ENCODE measurements at regions not wholly inside any gene's neighbourhood (a gene's known extent, or its start where the extent isn't known, plus 50 kb on each side); places are given as distances from the start of the nearest gene placed in this dataset.

DNA sequence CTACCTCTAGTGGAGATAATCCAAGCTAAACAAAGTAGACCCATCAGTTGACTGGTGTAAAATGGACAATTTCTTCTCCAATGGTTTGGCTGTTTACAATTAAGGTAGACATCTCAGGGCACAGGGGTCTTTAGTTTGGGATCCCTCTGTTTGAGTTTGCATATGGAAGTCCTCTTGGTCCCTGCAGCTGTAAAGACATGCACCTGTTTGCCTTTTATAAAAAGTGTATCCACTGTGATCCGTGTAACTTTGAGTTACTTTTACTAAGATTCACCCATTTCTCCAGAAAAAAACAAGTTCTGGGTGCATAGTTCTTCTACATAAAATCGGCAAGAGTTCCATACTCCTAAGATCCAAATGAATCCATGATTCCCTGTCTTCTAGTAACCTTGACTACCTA, 374.7 kb upstream of the ADAMTS16 start:
- no peak for DNase-seq

DNA sequence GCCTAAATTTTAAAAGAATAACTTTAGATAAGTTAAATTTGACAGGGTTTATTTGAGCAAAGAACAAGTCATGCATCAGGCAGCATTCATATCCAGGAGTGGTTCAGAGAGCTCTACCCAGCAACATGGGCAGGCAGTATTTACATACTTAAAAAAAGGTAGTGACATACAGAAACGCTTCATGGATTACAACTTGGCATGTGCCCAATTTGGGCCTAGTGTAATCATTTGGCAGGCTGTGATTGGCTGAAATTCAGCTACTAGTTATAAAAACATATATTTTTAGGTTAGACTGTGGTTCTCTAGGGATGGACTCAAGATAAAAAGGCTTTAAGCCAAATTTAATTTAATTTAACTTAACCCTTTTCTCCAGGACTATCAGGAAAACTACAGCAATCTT, 374.0 kb upstream of the ADAMTS16 start:
- no peak for DNase-seq

DNA sequence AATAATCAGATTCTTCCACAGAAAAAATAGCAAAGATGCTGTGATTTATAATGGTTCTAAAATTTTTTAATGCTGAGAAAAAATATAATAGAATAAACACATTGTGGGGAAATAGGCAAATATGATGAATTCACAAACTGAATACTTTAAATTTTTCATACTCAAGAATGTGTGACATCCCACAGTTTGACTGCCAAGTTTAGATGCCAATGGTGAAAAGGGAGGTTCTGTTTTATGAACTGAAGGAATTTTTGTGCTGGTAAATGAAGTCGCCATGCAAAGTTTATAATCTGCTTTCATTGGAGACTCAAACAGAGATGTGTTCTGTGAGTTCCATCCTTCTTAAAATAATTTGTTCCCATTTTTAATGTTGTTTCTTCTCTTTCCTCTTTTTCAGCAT, 367.5 kb upstream of the ADAMTS16 start:
- no peak for DNase-seq

DNA sequence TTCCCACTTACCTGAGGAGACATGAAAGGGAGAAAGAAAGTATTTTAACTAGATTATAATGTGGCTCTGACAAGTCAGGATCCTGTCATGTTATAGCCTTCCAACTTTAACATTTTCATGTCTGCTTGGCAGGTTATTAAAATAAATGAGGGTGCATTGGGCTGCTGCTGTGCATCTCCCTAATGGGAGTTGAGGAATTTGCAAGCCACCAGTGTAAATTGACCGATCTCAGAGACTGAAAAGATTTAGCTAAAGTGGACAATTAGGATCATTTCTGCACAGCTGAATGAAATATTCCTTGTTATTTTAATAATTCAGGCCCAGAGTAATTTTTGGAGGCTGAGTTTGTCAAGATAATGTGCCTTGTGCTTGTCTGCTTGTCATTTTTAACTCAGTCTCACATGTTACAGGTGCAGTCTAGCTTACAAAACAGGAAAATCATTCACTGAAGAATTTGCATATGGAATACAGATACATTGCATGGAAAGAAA, 366.3 kb upstream of the ADAMTS16 start:
- no peak for DNase-seq

DNA sequence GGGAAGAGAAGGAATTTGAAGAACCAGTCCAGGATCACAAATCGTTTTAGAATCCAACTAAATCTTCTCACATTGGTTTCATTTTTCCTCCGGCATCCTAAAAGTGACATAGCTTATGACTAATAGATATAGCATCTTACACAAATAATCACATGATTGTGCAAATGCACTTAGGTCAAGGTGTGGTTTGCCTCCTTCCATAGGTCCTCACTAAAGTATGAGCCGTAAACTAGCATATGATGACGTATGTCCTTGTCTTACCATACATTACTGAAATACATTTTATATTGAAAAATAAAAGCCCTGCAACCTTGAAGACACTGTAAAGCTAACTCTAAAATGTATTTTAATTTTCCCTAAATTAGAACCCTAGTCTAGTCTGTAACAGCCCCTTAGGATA, 362.7 kb upstream of the ADAMTS16 start:
- DNase-seq, result no peak

DNA sequence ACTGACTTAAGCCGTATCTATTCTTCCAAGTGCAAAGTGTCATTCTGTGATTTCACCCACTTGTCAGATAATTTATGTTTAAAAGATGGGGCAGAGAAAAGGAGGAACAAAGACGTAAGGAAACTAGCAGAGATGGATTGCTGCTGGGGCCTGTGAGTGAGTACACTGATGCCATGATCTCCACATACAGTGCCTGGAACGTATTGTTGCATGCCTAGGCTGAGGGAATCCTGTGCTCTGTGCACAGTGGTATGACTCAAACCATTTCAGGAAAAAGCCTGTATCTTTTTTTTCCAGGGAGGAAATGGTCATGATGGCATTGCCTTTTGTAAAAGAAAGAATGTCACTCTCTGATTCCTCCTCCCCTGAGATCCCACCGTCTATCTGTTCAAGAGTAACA, 359.5 kb upstream of the ADAMTS16 start:
- DNase-seq, result no peak

DNA sequence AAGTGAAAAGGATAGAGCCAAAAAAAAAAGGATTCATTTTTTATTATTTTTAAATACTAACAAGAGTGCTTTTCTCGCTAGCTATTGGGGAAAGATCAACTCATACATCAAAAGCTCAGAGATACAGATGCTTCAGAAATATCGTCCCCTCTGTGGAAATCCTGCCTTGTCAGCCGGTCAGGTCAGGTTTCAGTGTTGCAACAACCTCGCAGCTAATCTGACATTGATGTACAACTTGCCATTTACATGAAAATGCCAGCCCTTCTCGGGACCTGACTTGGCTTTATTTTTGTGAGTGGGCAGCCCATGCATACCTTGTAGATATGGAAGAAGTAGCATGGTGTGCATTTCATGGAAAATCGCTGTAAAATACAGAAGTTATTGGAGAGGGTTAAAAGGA, 358.8 kb upstream of the ADAMTS16 start:
- no peak for DNase-seq

DNA sequence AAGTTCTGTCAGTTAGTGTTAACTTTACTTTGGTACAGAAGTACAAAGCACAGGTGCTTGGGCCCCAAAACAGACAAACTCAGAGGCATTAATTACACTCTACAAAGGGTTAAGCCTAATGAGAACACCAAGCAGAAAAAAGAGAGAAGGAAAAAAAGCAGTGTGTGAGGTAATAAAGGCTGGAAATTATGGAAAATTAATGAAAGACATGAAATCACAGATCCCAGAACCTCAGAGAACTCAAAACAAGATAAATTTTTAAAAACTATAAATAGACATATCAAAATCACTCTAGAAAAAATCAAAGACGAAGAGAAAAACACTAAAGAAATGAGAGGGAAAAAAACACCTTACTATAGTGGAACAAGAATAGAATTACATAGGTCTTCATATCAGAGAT, 354.2 kb upstream of the ADAMTS16 start:
- DNase-seq, result no peak

DNA sequence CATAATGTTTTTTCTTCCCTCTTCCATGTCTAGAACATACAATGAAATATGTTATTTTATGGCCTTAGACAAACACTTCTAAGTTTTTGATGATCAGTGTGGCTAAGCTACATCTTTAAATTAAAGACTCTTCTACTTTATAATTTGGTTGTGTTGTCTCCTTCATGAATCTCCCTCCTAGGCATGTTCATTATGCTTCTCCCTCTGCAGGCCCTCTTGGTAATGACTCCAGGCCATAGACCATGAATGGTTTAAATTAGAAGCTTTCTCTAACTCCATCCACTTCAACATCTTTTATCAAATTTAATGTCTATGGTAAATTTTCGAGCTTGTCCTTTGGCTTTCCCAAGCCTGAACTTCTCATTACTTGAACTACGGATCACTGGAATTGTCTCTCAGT, 342.7 kb upstream of the ADAMTS16 start:
- no peak for DNase-seq

DNA sequence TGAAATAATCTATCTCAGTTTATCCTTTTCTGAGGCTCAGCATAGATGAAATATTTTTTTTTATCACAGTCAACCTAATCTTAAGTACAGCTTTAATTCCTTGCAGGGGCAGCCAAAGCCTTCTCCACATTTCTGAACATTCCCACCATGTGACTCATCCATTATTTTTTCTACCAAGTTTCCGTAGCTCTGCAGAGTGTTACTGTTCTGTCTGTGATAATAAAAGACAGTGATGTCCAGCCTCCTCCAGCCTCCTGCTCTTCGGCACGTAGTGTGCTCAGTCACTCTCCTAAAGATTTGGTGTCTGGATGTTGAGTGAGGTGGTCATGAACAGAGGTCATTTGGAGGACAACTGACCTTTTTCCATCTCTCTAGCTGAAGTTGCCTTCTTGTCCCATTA, 338.1 kb upstream of the ADAMTS16 start:
- no peak for DNase-seq

DNA sequence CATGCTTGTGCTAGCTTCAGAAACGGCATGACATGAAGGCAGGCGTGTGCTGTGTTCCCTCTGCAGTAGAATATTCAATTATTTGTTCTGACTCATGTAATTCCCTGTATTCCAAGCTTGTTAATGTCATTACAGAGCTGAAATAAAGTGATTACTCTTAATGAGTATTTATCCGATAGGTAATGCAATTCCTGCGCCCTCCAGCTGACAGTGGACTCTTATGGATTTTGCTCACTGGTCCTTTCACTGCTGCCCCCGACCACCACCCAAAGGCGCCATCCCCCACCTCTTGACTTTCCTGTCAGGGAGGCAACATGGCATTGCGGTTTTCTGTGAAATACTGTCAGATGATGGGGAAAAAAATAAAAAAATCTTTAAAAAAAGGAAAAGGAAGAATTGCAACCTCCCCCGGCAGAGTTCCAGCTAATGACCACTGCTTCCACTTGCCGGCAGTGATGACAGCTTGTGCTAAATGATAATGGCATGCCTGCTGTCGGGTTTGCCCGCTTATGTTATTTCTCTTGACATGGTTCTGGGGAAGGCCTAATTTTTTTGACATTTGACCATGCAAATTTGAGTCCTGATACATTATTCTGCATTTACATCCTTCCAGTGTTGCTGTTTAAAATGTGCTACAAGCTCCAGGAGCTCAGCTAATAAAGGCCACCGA, 335.3 kb upstream of the ADAMTS16 start:
- DNase-seq, result no peak

DNA sequence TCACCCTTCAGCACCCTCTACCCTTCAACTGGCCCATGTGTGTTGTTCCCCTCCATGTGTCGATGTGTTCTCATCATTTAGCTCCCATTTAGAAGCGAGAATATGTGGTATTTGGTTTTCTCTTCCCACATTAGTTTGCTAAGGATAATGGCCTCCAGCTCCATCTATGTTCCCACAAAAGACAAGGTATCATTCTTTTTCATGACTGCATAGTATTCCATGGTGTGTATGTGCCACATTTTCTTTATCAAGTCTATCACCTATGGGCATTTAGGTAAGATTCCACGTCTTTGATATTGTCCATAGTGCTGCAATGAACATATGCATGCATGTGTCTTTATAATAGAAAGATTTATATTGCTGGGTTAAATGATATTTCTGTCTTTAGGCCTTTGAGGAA, 325.1 kb upstream of the ADAMTS16 start:
- no peak for DNase-seq

DNA sequence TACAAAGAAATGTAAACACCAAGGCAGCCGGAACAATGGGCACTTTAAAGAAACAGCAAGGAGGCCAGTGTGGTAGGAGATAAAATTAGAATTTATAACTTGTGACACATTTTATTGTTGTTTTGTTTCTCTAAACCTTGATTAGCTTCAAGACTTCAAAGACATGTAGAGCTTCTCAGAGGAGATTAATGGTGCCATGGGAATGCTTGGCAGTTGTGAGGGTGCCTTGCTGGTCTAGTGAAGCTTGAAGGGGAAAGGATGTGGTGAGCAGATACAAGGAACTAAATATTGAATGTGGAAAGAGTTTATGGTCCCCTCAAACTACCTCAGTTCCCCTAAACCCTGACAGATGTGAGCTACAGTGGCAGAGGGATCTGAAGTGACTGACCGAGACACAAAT, 322.4 kb upstream of the ADAMTS16 start:
- DNase-seq, result no peak

DNA sequence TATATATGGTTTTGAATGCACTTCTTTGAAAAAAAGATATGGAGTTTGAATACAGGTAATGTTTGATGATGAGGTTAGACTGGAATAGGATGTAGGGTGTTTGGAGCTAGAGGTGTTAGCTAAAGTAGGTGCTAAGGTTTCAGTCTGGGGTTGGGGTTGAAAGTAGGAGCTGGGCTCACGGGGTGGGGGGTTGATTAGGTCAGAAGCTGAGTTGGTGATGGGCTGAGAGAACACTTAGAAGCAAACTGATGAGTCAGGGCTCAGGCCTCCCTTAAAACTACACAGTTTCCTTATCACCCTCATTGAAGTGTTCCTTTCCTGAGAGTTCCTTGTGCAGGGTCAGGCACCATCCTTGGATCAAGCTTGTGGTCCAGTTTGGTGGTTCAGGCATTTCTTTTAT, 308.8 kb upstream of the ADAMTS16 start:
- no peak for DNase-seq

DNA sequence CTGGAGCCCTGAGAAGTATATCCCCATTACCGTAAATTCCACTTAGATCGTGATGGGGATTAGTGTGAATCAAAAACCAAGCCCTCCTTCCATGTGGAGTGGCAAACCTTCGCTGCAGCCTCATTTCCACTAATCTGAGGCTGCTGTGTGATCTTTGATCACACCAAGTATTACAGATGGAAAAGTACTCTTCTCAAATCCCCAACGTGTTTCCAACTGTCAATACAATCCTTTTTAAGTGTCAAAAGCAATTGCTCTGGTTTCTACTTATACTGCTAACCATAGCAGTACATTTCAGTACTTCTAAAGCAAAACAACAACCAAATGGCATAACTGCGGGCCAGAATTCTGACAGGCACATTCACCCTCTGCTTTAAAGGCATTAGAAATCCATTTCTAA, 307.7 kb upstream of the ADAMTS16 start:
- DNase-seq, result no peak

DNA sequence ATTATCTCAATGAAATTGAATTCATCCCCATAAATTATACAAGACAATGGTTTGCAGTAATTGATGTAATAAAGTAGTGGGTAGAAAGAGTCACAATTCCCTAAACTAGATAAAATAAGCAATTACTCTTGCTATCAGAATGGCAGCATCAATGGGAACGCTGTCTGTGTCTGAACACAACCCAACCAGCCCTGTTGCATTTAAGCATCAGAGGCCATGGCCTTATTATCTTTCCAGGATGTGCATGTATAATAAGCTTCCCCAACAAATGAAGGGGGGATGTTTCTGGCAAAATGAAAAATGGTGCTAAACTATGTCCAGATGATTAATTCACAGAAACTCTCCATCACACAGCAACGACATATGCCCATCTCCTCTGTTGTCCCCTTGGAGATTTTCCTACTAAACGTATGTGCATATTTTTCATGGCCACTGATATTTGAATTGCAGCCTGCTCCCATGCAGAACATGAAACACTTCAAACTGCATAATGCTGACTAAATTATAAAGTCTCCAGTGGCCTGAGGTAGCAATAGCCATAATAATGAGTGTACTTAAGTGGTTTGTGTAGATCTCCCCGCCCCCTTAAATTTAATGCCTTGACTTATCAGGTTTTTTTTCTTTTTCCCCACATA, 306.9 kb upstream of the ADAMTS16 start:
- DNase-seq, result no peak

DNA sequence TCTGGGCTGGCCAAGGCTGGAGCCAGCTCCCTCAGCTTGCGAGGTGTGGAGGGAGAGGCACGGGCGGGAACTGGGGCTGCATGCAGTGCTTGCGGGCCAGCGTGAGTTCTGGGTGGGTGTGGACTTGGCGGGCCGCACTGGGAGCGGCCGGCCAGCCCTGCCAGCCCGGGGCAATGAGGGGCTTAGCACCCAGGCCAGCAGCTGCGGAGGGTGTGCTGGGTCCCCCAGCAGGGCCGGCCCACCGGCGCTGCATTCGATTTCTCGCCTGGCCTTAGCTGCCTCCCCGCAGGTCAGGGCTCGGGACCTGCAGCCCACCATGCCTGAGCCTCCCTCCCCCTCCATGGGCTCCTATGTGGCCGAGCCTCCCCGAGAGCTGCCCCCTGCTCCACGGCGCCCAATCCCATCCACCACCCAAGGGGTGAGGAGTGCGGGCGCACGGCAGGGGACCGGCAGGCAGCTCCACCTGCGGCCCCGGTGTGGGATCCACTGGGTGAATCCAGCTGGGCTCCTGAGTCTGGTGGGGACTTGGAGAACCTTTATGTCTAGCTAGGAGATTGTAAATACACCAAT, 302.6 kb upstream of the ADAMTS16 start:
- no peak for DNase-seq

DNA sequence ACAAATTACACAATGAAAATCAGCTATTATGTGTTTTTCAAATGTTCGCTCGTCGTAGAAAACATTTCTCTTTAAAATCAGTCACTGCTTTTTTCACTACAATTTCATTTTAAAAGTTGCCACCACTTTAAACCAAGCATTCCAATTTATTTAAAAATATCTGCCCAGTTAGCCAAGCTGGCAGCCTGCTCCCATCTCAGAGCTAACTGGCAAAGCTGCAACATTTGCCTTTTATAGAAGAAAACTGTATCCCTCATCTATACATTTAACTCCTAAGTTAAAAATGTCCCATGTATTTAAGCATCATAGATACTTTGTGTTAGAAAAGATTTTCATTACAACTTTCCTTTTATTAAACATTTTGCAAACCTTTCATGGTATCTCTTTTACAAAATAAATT, 294.9 kb upstream of the ADAMTS16 start:
- no peak for DNase-seq

DNA sequence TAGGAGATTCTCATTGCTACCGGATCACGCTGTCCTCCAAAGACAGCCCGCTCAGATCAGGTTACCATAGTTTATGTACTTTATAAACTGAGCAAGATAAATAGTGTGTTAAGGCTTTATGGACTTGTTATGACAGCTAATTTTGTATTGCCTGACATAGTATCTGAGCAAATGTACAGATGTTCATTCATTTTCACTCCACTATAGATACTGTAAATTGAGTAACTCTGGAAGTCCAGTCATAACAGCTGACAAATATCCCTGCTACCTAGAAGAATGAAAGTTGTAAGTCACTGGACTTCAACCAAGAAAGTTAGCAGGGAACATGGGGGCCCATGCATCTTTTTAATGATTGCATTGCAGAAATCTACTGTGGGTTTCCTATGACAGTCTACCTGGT, 292.4 kb upstream of the ADAMTS16 start:
- DNase-seq, result no peak

DNA sequence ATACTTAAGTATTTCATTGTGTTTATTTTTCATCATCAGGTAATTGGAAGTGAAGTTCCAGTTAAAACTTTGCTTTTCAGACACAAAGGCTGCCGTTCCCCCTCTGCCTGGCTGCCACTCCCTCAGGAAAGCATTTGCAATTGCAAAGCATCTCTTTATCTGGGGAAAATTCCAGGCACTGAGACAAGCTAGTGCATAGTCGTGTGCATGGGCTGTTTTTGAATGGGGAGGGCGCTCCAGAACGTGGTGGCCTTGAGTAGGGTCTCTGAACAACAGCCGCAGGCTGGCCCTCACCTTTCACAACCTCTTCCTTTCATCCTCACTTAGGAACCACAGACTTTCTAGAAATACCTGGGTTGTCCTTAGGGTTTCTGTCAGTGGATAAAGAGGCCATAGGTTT, 285.1 kb upstream of the ADAMTS16 start:
- DNase-seq, result no peak

DNA sequence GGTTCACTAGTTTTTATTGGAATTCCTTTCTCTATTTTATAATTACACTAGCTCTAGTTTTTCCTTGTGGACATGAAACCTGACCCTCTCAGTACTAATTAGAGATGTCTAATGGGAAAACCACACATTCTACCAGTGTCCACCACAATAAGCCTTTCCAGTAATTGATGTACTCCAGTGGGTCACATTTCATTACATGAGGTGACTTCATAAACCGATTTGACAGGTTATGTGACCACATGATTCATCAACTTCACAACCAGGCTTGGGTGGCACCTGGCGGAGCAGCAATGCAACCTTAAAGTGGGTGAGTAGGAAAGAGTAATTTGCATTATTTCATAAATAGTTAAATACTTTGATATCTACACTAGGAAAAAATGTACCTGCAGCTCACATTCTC, 284.2 kb upstream of the ADAMTS16 start:
- no peak for DNase-seq

DNA sequence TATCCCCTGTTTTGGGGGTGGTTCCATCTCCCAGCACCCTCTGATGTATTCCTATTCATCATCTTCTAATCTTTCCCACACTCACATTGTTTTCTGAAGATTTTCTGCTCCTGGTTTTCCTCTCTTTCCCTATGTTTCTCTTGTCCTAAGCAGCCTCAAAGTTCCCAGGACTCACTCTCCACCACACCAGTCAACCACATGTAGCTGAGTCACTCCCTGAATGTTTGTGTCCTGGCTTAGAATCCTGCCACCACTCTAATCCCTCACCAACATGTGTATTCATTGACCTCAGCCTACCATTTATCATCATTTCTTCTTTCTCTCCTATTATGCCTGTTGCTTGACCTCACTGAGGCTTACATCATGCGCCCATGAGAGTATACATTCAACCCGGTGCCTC, 282.4 kb upstream of the ADAMTS16 start:
- no peak for DNase-seq

DNA sequence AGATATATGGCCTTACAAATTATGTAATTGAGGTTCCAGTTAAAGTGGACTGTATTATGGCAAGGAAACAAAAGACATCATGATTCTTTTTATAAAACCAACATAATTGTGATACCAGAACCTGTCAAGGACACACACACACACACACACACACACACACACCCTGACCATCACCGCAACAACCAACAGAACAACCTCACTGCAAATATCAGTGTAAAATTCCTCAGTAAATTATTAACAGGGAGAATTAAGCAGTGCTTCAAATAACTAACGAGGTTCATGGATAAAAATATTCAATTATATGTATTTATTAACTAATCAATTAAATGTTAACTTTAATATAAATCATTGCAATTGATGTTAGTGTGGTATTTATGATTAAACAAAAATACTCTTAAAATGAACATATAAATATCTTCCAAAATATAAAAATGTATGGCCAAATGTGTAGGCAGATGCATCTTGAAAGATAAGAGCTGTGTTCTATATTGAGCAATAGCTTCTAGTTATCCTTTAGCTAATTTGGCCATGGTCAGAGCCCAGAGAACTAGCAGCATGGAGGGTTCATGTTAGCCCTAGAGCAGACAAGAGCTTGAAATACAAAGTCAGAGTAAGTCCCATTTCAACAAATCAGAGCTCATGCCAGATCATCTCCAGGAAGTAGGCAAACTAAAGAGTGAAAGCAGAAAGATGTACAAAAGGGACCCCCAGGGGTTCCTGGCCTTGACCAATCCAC, 280.5 kb upstream of the ADAMTS16 start:
- no peak for DNase-seq

DNA sequence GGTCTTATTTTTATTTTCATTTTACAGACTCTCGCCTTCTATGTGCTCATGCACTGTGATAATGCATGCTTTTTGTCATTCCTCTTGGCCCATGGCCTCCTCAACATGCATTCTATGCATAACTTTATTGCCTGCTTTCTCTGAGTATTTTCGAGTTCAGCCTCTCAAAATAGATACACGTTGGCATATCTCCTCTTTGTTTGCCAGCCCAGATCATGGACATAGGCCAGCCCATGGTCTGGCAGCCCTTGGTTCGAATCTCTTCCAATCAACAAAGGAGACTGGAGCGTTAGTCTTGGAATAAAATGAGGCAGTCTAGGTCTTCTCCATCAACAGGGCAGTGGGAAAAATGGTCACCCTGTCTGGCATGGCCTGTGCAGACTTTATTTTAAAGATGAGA, 279.5 kb upstream of the ADAMTS16 start:
- DNase-seq, result no peak
